ENCODE measurements at regions not wholly inside any gene's neighbourhood (a gene's known extent, or its start where the extent isn't known, plus 50 kb on each side); places are given as distances from the start of the nearest gene placed in this dataset.

DNA sequence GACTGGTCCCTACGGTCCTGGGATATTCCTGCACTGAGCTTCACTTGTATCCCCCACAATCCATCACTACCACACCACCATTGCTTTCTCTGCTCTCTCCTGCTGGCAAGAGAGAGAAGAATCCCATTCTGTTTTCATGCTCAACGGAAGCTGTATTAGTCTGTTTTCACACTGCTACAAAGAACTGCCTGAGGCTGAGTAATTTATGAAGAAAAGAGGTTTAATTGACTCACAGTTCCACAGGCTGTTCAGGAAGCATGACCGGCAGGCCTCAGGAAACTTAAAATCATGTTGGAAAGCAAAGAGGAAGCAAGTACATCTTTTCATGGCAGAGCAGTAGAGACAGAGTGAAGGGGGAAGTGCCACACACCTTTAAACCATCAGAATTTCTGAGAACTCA lies 260.4 kb upstream of the LYZL1 start:
- TF ChIP-seq, protein P1, sequence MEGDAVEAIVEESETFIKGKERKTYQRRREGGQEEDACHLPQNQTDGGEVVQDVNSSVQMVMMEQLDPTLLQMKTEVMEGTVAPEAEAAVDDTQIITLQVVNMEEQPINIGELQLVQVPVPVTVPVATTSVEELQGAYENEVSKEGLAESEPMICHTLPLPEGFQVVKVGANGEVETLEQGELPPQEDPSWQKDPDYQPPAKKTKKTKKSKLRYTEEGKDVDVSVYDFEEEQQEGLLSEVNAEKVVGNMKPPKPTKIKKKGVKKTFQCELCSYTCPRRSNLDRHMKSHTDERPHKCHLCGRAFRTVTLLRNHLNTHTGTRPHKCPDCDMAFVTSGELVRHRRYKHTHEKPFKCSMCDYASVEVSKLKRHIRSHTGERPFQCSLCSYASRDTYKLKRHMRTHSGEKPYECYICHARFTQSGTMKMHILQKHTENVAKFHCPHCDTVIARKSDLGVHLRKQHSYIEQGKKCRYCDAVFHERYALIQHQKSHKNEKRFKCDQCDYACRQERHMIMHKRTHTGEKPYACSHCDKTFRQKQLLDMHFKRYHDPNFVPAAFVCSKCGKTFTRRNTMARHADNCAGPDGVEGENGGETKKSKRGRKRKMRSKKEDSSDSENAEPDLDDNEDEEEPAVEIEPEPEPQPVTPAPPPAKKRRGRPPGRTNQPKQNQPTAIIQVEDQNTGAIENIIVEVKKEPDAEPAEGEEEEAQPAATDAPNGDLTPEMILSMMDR (conservative IDR thresholded peaks at IDR 0.05), result no peak
- TF ChIP-seq ZFX (IDR thresholded peaks at IDR 0.05), result no peak
